Liver (tissue), 8 donors: ENCODE measurements at regions not wholly inside any gene's neighbourhood (a gene's known extent, or its start where the extent isn't known, plus 50 kb on each side); places are given as distances from the start of the nearest gene placed in this dataset.

ENCODE experiments used
- DNase-seq: peaks from one replicate; pipeline ENCODE4 v3.0.0-alpha.2; 2017; ENCODE audit warnings: low spot score
- H3K27ac ChIP-seq, 2 donors: one replicate each; pipeline ENCODE4 v1.7.0; 2013; ENCODE audit warnings: inconsistent platforms in 2 of 2, low read length in 2 of 2, control low read depth in 1 of 2, low read depth in 1 of 2, mild to moderate bottlenecking in 1 of 2
- H3K27me3 ChIP-seq, 4 donors: one replicate each; pipeline versions ENCODE4 v1.6.1 to v1.7.0; 2013; ENCODE audit warnings: low read length in 3 of 4, inconsistent platforms in 1 of 4, mild to moderate bottlenecking in 1 of 4, moderate library complexity in 1 of 4; ENCODE audit not compliant: control insufficient read depth in 4 of 4, insufficient read depth in 4 of 4
- H3K36me3 ChIP-seq, 4 donors: one replicate each; pipeline versions ENCODE4 v1.6.1 to v1.7.0; 2013; ENCODE audit warnings: low read length in 3 of 4, mild to moderate bottlenecking in 3 of 4, low read depth in 1 of 4, moderate library complexity in 1 of 4; ENCODE audit not compliant: control insufficient read depth in 4 of 4, insufficient read depth in 3 of 4
- H3K4me1 ChIP-seq, 4 donors: one replicate each; pipeline versions ENCODE4 v1.6.1 to v1.7.0; 2013; ENCODE audit warnings: low read length in 3 of 4, mild to moderate bottlenecking in 3 of 4, moderate library complexity in 1 of 4; ENCODE audit not compliant: control insufficient read depth in 4 of 4, insufficient read depth in 4 of 4
- H3K4me3 ChIP-seq, 3 donors: one replicate each; pipeline versions ENCODE4 v1.6.1 to v1.7.0; 2013; ENCODE audit warnings: low read length in 3 of 3, control low read depth in 1 of 3, low read depth in 1 of 3, mild to moderate bottlenecking in 1 of 3
- H3K9ac ChIP-seq, 2 donors: one replicate each; pipeline ENCODE4 v1.7.0; 2013; ENCODE audit warnings: low read length in 2 of 2, mild to moderate bottlenecking in 2 of 2, moderate library complexity in 2 of 2, control low read depth in 1 of 2, low read depth in 1 of 2
- H3K9me3 ChIP-seq, 4 donors: one replicate each; pipeline versions ENCODE4 v1.6.1 to v1.7.0; 2013; ENCODE audit warnings: low read length in 3 of 4; ENCODE audit not compliant: control insufficient read depth in 4 of 4
- CTCF ChIP-seq: fragments of 150-350 bp; IDR thresholded peaks from 2 replicates; pipeline ENCODE4 v1.5.1; 2017; ENCODE audit warnings: improper control_type of control experiment, low read depth, low read length; ENCODE audit not compliant: missing input control
- EGR1 ChIP-seq, 2 donors: IDR thresholded peaks; 2 replicates each; pipeline ENCODE4 v1.6.1; 2016 to 2018; ENCODE audit warnings: antibody characterized with exemption in 2 of 2, low read depth in 2 of 2
- FOXA2 ChIP-seq: IDR thresholded peaks from 2 replicates; pipeline ENCODE4 v1.6.1; 2016; ENCODE audit warnings: antibody characterized with exemption
- HNF4A ChIP-seq, 2 donors: conservative IDR thresholded peaks; 2 replicates each; pipeline ENCODE4 v1.6.1; 2016; ENCODE audit warnings: antibody characterized with exemption in 2 of 2, mild to moderate bottlenecking in 2 of 2
- HNF4G ChIP-seq: IDR thresholded peaks from 2 replicates; pipeline ENCODE4 v1.6.1; 2016; ENCODE audit warnings: antibody characterized with exemption
- JUND ChIP-seq, 2 donors: IDR thresholded peaks; 2 replicates each; pipeline ENCODE4 v1.6.1; 2016; ENCODE audit warnings: antibody characterized with exemption in 2 of 2
- MAX ChIP-seq: IDR thresholded peaks from 2 replicates; pipeline ENCODE4 v1.6.1; 2016; ENCODE audit warnings: antibody characterized with exemption
- NR2F2 ChIP-seq: IDR thresholded peaks from 2 replicates; pipeline ENCODE4 v1.6.1; 2016; ENCODE audit warnings: antibody characterized with exemption
- RAD21 ChIP-seq, 2 donors: IDR thresholded peaks; 2 replicates each; pipeline ENCODE4 v1.6.1; 2016; ENCODE audit warnings: antibody characterized with exemption in 2 of 2, mild to moderate bottlenecking in 2 of 2
- REST ChIP-seq: IDR thresholded peaks from 2 replicates; pipeline ENCODE4 v1.6.1; 2016; ENCODE audit warnings: antibody characterized with exemption, mild to moderate bottlenecking
- RXRA ChIP-seq, 2 donors: IDR thresholded peaks; 2 replicates each; pipeline ENCODE4 v1.6.1; 2017 to 2018; ENCODE audit warnings: antibody characterized with exemption in 2 of 2, mild to moderate bottlenecking in 1 of 2
- TAF1 ChIP-seq: conservative IDR thresholded peaks from 2 replicates; pipeline ENCODE4 v1.6.1; 2016; ENCODE audit warnings: antibody characterized with exemption, mild to moderate bottlenecking
- YY1 ChIP-seq: IDR thresholded peaks from 2 replicates; pipeline ENCODE4 v1.6.1; 2016; ENCODE audit warnings: antibody characterized with exemption, mild to moderate bottlenecking
- ZBTB33 ChIP-seq: IDR thresholded peaks from 2 replicates; pipeline ENCODE4 v1.6.1; 2016; ENCODE audit warnings: antibody characterized with exemption
- whole genome bisulfite sequencing: extraction: QIAGEN DNeasy Blood & Tissue Kit; methylation state at CpG from one replicate; pipeline ENCODE4 v1.1.7; 2013; 5-methylcytosine and 5-hydroxymethylcytosine counted together
- donor health status: healthy.
- donor health status: healthy.
- donor health status: healthy.
- donor health status: healthy.
- donor health status: healthy.

- H3K4me3 ChIP-seq, result no peak overlapping the region
- 81% methylated on average over 11 of the region's 11 CpGs for WGBS
- no peaks in the 10 kb centered on the region for H3K4me1 ChIP-seq
- no peak for DNase-seq
- H3K9me3 ChIP-seq, result no peaks in the 10 kb centered on the region
- H3K27me3 ChIP-seq, result no peaks in the 10 kb centered on the region
- no peaks in the 10 kb centered on the region for H3K36me3 ChIP-seq
- no peak overlapping the region for H3K9ac ChIP-seq
- H3K27ac ChIP-seq, result no peak overlapping the region
- TF ChIP-seq TAF1 (no peak), RAD21 (IDR thresholded peaks at IDR 0.05) (no peak), CTCF (no peak), REST (no peak), NR2F2 (no peak), YY1 (no peak), FOXA2 (no peak), MAX (no peak), ZBTB33 (no peak), EGR1 (IDR thresholded peaks at IDR 0.05; ENCODE audit: low read depth in 2 of 2) (no peak), RXRA (IDR thresholded peaks at IDR 0.05) (no peak), HNF4A (conservative IDR thresholded peaks at IDR 0.05) (no peak), HNF4G (no peak), JUND (IDR thresholded peaks at IDR 0.05) (no peak)
Measured at GRCh38 chr21:35232545-35233176, 183.6 kb upstream of the RUNX1 start.

GRCh38 chr21:35231090-35231489 is 182.0 kb upstream of the RUNX1 start:
- Histone ChIP-seq H3K9ac (no peak overlapping the region), H3K36me3 (no peaks in the 10 kb centered on the region), H3K9me3 (no peaks in the 10 kb centered on the region), H3K4me1 (peaks cover 5 to 10% (median 8%) of the 10 kb centered on the region in 4 donors), H3K4me3 (no peak overlapping the region), H3K27ac (no peak overlapping the region), H3K27me3 (no peaks in the 10 kb centered on the region)
- TF ChIP-seq JUND (IDR thresholded peaks at IDR 0.05), result no peak
- 89% methylated on average over 2 of the region's 2 CpGs for WGBS
- DNase-seq, result no peak
